ENCODE measurements at regions not wholly inside any gene's neighbourhood (a gene's known extent, or its start where the extent isn't known, plus 50 kb on each side); places are given as distances from the start of the nearest gene placed in this dataset.
"Not testable (repeated sequence)": the region's sequence is repeated elsewhere in the genome, so short reads cannot be mapped to it uniquely, and the experiment has no call there.

DNA sequence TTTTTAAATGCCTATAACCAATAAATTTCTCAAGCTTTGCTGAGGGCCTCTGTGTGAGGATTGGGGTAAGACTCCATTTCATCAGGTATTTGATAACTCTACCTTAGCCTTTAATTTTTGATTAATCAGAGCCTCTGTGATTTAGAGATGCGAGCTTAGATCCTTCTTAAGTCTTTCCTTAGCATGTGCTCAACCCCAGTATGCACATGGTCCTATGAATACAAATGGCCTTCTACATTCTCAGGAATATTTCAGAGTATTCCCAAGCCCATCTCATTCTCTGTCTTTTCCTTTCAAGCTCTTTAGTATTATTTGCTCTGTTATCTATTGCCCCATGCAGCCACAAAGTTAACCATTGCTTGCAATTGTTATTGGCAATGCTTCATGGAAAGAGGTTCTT is 1407.7 kb downstream of the LRFN5 start:
- no peak for DNase-seq

DNA sequence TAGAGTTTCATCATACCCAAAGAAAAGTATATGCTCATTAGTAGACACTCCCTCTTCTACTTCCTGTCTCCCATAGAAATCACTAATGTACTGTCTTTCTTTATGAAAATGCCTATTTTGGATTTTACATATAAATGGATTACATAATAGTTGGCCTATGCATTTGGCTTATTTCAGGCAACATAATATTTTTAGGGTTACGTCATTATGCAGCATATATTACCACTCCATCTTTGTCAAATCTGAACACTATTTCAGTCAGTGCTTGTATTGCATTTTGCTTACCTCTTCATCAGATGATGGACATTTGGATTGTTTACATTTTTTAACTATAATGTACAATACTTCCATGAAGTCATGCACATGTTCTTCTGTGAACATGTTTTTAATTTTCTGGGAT is 1406.1 kb downstream of the LRFN5 start:
- DNase-seq = no peak

DNA sequence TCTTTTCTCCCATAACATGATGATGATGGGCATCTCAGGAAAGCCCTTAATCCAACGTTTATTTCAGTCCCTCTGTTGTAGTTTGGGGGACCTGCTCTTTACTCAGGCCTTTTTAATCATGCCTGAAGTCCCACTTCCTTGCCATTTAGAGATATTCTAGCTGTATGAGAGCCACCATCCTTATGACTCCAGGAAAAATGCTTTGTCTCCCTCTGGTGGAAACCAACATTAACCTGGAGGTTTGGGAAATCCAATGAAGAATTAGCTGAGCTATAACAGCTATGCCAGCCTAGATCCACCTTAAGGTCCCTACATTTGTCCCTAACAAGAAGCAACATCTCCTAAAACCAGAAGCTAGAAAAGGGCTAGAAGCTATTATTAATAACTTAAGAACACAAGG is 1399.1 kb downstream of the LRFN5 start:
- DNase-seq = no peak

DNA sequence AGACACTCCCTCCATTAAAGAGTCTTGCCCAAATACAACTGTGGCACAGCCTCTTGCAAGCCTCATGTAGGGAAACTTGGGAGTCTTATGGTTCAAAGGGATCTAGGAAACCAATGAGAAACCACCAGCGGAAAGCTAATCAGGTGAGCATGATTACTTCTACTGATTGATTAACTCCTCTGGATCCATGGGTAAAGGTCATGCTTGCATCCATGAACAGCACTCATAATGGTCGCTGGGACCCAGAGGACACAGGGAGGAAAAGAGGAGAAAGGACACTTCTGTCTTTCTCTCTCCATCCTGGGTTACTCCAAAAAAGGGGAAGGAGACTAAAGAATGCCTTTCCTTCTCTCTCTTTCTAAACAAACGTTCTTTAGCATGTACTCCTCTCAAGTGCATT is 1397.2 kb downstream of the LRFN5 start:
- DNase-seq = no peak

GRCh38 chr14:43001731-43002130 is 1395.1 kb downstream of the LRFN5 start:
- DNase-seq = no peak

DNA sequence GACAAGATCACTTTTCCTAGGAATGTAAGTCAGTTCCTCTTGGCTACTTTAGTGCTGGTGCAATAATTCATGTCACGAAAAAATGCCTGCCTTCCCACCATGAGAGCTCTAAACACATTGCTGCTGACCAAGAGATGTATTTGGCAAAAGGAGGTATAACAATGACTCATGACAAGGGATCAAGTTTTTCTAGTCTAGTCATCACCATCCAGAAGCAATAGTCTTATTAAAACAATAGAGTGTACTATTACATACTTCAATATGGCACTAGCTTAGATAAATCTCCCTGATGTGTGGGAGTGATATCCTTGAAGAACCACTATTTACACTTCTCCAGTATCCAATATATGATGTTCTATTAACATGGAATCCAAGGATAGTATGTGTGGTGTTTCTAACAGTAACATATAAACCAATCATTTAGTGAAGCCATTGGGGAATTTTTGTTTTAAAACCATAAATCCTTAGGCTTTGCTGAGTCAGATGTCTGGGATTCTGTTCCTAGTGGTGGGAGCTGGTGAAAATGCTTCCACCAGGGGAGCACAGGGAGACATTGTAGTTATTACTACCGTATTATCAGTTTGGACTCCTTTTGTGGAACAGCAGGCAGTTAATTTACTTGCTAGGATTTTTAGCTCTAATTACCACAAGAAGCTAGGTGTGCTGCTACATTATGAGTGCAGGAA is 1387.5 kb downstream of the LRFN5 start:
- DNase-seq = no peak

- DNase-seq = no peak
Observed at GRCh38 chr14:42992930-42993329, 1386.3 kb downstream of the LRFN5 start.

DNA sequence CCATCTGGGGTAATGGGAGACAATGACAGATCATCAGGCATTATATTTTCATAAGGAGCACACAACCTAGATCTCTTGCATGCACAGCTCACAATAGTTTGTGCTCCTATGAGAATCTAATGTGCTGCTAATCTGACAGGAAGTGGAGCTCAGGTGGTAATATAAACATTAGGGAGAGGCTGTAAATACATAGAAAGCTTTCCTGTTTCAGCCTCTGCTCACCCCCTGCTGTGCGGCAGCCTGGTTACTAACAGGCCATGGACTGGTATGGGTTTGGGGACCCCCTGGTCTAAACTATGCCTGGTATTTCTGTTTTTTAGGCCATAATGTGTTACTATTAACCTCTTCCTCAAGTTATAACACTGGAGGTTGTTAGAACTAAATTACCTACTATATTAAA is 1373.7 kb downstream of the LRFN5 start:
- no peak for DNase-seq

GRCh38 chr14:42973171-42973570 is 1366.5 kb downstream of the LRFN5 start:
- not testable (repeated sequence) for DNase-seq

DNA sequence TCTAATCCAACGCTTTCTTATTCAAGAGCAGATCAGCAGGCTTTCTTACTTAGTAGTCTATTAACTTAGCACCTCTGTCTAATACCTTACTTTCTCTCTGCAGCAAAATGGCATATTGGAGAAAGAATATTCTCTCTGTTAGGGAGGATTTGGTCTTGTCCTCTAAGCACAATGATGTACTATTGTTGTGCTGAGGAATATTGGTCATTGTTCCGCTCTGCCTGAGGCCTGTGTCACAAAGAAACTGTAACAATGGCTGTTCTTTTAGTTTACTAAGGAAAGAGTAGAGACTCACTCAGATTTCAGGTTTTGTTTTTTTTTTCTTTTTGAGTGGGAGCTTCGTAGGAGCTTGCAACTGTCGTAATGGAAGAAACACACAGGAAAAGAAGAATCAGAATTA is 1358.8 kb downstream of the LRFN5 start:
- DNase-seq = no peak

GRCh38 chr14:42961509-42961908 is 1354.8 kb downstream of the LRFN5 start:
- no peak for DNase-seq

DNA sequence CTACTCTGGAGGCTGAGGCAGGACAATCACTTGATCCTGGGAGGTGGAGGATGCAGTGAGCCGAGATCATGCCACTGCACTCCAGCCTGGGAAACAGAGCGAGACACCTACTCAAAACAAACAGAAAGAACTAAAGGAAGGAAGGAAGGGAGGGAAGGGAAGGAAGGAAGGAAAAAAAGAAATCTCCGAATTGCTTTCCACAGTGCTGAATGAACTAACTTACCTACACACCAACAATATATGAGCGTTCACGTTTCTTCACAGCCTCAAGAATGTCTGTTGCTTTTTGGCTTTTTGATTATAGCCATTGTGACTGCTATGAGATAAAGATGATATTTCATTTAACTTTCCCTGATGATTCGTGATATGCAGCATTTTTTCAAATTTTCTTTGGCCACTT is 1343.7 kb downstream of the LRFN5 start:
- DNase-seq = no peak

DNA sequence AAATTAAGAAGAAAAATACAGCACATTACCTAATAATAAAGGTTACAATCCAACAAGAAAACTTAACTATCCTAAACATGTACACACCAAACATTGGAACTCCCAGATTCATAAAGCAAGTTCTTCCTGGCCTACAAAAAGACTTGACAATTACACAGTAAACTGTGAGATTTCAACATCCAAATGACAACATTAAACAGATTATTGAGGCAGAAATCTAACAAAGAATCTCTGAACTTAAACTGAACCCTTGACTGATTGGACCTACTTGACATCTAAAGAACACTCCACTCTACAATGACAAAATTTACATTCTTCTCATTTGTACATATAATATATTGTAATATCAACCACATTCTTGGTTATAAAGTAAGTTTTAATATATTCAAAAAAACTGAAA is 1341.3 kb downstream of the LRFN5 start:
- no peak for DNase-seq

DNA sequence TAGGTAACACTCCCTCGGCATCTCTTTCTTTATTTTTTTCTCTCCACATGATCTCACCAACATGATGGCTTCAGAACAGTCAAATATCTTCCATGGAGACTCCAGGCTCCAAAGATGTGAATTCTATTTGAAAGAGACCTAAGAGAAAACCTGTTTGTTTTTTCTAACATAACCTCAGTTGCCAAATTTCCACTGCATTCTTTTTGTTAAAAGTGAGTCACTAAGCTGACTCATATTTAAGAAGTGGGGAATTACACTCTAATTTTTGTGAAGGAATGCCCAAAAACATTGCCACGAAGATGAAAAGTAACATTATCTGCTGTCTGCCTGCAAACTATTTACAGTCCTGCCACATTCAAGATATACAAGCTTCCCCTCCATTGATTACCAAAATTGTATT is 1337.6 kb downstream of the LRFN5 start:
- DNase-seq = no peak

- DNase-seq = no peak
Observed at GRCh38 chr14:42931308-42931707, 1324.6 kb downstream of the LRFN5 start.

DNA sequence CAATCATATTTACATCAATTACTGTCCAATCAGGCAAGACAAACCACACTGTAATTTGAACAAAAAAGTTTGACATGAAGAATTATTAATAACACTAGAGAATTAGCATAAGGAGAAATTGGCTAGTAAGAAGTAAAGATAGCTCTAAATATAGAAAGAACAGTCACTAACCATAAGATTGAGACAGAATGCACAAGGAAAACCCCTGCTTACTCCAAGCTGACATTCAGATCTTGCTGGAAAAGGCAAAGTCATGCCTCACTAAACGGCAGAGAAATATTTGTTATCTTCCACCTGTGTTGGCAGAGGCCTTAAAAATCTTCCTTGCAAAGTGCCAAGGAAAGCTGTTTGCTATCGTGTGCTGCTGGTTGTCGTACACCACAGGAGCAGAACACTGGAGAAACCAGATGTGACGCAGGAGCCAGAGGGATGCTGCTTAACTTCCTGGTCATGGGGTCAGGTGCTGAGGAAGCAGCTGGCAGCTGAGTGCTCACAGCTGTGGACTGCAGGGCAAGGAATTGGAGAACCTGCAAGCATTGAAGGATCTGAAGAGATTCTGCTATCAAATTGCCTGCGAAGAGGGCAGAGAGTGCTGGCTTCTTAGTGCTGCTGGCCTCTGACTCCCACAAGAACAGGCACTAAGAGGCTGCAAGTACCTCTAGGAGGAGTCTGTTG is 1323.3 kb downstream of the LRFN5 start:
- no peak for DNase-seq

- DNase-seq = no peak
Observed at GRCh38 chr14:42927313-42927712, 1320.6 kb downstream of the LRFN5 start.

- DNase-seq = no peak
Observed at GRCh38 chr14:42921901-42922300, 1315.2 kb downstream of the LRFN5 start.

DNA sequence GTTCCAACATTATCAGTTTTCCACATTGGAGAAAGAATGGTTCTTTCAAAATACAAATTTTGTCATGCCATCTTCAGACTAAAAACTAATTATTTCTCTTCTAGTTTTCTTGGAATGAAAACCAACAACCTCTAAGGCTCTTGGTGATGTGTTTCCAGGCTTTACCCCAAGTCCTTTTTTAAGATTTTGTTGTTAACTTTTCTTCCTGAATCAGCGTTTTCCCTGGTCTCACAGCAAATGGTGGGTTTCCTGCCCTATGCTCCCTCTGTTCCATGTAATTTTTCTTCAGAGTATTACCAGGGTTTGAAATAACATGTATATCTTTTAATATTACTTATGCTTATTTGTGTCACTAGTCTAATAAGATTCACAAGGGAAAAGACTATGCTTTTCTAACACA is 1311.9 kb downstream of the LRFN5 start:
- no peak for DNase-seq

GRCh38 chr14:42911642-42912041 is 1305.0 kb downstream of the LRFN5 start:
- DNase-seq = no peak

GRCh38 chr14:42909659-42910058 is 1303.0 kb downstream of the LRFN5 start:
- no peak for DNase-seq

- DNase-seq = no peak
Observed at GRCh38 chr14:42893183-42893582, 1286.5 kb downstream of the LRFN5 start.

GRCh38 chr14:42884100-42884499 is 1277.4 kb downstream of the LRFN5 start:
- DNase-seq = no peak

DNA sequence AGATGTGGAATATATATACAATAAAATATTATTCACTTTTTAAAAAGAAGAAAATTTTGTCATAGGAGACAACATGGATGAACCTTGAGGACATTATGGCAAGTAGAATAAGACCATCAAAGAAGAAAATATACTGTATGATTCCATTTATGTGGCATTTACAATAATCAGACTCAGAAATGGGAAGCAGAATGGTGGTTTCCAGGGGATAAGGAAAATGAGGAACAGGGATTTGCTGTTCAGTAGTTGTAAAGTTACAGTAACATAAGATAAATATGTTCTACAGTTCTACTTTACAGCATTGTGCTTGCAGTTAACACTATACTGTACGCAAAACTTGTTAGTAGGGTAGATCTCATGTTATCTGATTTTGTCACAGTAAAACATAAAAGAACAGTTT is 1271.0 kb downstream of the LRFN5 start:
- DNase-seq = no peak

DNA sequence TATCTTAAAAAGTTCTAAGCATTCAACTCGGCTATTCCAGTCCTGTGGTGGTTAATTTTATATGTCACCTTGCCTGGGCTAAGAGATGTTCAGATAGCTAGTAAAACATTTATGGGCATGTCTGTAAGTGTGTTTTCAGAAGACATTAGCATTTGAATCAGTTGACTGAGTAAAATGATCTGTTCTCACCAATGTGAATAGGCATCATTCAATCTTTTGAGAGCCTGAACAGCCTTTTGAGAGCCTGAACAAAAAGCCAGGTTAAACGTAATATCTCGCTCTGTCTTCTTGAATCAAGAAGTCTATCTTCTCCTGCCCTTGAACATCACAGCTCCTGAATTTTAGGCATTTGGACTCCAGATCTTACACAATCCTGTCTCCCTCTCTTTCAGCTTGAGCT is 1266.1 kb downstream of the LRFN5 start:
- no peak for DNase-seq
